ENCODE measurements at regions not wholly inside any gene's neighbourhood (a gene's known extent, or its start where the extent isn't known, plus 50 kb on each side); places are given as distances from the start of the nearest gene placed in this dataset.
A peak's percentile ranks its signal among the peaks of the same experiment; 100 is the strongest.

- no peak for TF ChIP-seq EZH2 (IDR thresholded peaks at IDR 0.05; ENCODE audit: borderline replicate concordance, low read depth, low read length, severe bottlenecking)
- no peak for TF ChIP-seq CTCF (IDR thresholded peaks at IDR 0.05; ENCODE audit: borderline replicate concordance, extremely low read depth, low read length, poor library complexity, severe bottlenecking)
- Histone ChIP-seq H3K9ac (ENCODE audit: low read depth, low read length) (no peak overlapping the region), H3K27me3 (ENCODE audit: insufficient read depth, low read length, poor library complexity) (no peaks in the 10 kb centered on the region), H3K4me1 (ENCODE audit: insufficient read depth, low read length) (no peaks in the 10 kb centered on the region), H3K79me2 (ENCODE audit: insufficient read depth, low read length) (no peaks in the 10 kb centered on the region), H3K9me3 (ENCODE audit: insufficient read depth, low read length, severe bottlenecking) (no peaks in the 10 kb centered on the region), H3K4me2 (ENCODE audit: insufficient read depth, low read length) (no peak overlapping the region), H3K27ac (ENCODE audit: low read length) (no peak overlapping the region), H4K20me1 (ENCODE audit: insufficient read depth, low read length) (no peaks in the 10 kb centered on the region), H2AFZ (ENCODE audit: low read depth, low read length) (no peak overlapping the region), H3K4me3 (ENCODE audit: low read depth in 1 of 2, low read length in 2 of 2) (no peak overlapping the region), H3K36me3 (ENCODE audit: insufficient read depth, low read length) (no peaks in the 10 kb centered on the region)
- ATAC-seq (ENCODE audit: insufficient read depth, low read depth), result no peak
- DNase-seq, result no peak
These were observed 323.0 kb downstream of the SH2D4B start for GRCh38 chr10:80860719-80861118.

- Histone ChIP-seq H3K27me3 (ENCODE audit: insufficient read depth, low read length, poor library complexity) (no peaks in the 10 kb centered on the region), H3K9me3 (ENCODE audit: insufficient read depth, low read length, severe bottlenecking) (no peaks in the 10 kb centered on the region), H3K36me3 (ENCODE audit: insufficient read depth, low read length) (no peaks in the 10 kb centered on the region), H3K79me2 (ENCODE audit: insufficient read depth, low read length) (no peaks in the 10 kb centered on the region), H3K9ac (ENCODE audit: low read depth, low read length) (no peak overlapping the region), H3K4me1 (ENCODE audit: insufficient read depth, low read length) (no peaks in the 10 kb centered on the region), H3K4me3 (ENCODE audit: low read depth in 1 of 2, low read length in 2 of 2) (no peak overlapping the region), H2AFZ (ENCODE audit: low read depth, low read length) (no peak overlapping the region), H3K4me2 (ENCODE audit: insufficient read depth, low read length) (no peak overlapping the region), H4K20me1 (ENCODE audit: insufficient read depth, low read length) (no peaks in the 10 kb centered on the region), H3K27ac (ENCODE audit: low read length) (no peak overlapping the region)
- TF ChIP-seq CTCF (IDR thresholded peaks at IDR 0.05; ENCODE audit: borderline replicate concordance, extremely low read depth, low read length, poor library complexity, severe bottlenecking) (peak; percentile 7), EZH2 (IDR thresholded peaks at IDR 0.05; ENCODE audit: borderline replicate concordance, low read depth, low read length, severe bottlenecking) (no peak)
- ATAC-seq (ENCODE audit: insufficient read depth, low read depth), result no peak
- DNase-seq, result no peak
These were observed 324.2 kb downstream of the SH2D4B start for GRCh38 chr10:80861882-80862281.

GRCh38 chr10:80870282-80870681, 332.6 kb downstream of the SH2D4B start:
- no peak overlapping the region for H3K4me2 ChIP-seq (ENCODE audit: insufficient read depth, low read length)
- TF ChIP-seq CTCF (IDR thresholded peaks at IDR 0.05; ENCODE audit: borderline replicate concordance, extremely low read depth, low read length, poor library complexity, severe bottlenecking) (no peak), EZH2 (IDR thresholded peaks at IDR 0.05; ENCODE audit: borderline replicate concordance, low read depth, low read length, severe bottlenecking) (no peak)
- H3K4me3 ChIP-seq (ENCODE audit: low read depth in 1 of 2, low read length in 2 of 2), result no peak overlapping the region
- no peaks in the 10 kb centered on the region for H3K9me3 ChIP-seq (ENCODE audit: insufficient read depth, low read length, severe bottlenecking)
- no peaks in the 10 kb centered on the region for H4K20me1 ChIP-seq (ENCODE audit: insufficient read depth, low read length)
- DNase-seq (no peak), ATAC-seq (ENCODE audit: insufficient read depth, low read depth) (no peak)
- no peaks in the 10 kb centered on the region for H3K79me2 ChIP-seq (ENCODE audit: insufficient read depth, low read length)
- no peak overlapping the region for H3K9ac ChIP-seq (ENCODE audit: low read depth, low read length)
- H3K4me1 ChIP-seq (ENCODE audit: insufficient read depth, low read length), result no peaks in the 10 kb centered on the region
- H2AFZ ChIP-seq (ENCODE audit: low read depth, low read length), result no peak overlapping the region
- H3K27me3 ChIP-seq (ENCODE audit: insufficient read depth, low read length, poor library complexity), result no peaks in the 10 kb centered on the region
- no peaks in the 10 kb centered on the region for H3K36me3 ChIP-seq (ENCODE audit: insufficient read depth, low read length)
- H3K27ac ChIP-seq (ENCODE audit: low read length), result no peak overlapping the region

- Histone ChIP-seq H3K9ac (ENCODE audit: low read depth, low read length) (no peak overlapping the region), H3K79me2 (ENCODE audit: insufficient read depth, low read length) (no peaks in the 10 kb centered on the region), H2AFZ (ENCODE audit: low read depth, low read length) (no peak overlapping the region), H4K20me1 (ENCODE audit: insufficient read depth, low read length) (no peaks in the 10 kb centered on the region), H3K9me3 (ENCODE audit: insufficient read depth, low read length, severe bottlenecking) (no peaks in the 10 kb centered on the region), H3K36me3 (ENCODE audit: insufficient read depth, low read length) (no peaks in the 10 kb centered on the region), H3K27me3 (ENCODE audit: insufficient read depth, low read length, poor library complexity) (no peaks in the 10 kb centered on the region), H3K4me1 (ENCODE audit: insufficient read depth, low read length) (no peaks in the 10 kb centered on the region), H3K27ac (ENCODE audit: low read length) (no peak overlapping the region), H3K4me3 (ENCODE audit: low read depth in 1 of 2, low read length in 2 of 2) (no peak overlapping the region), H3K4me2 (ENCODE audit: insufficient read depth, low read length) (no peak overlapping the region)
- no peak for ATAC-seq (ENCODE audit: insufficient read depth, low read depth)
- no peak for TF ChIP-seq EZH2 (IDR thresholded peaks at IDR 0.05; ENCODE audit: borderline replicate concordance, low read depth, low read length, severe bottlenecking)
- no peak for TF ChIP-seq CTCF (IDR thresholded peaks at IDR 0.05; ENCODE audit: borderline replicate concordance, extremely low read depth, low read length, poor library complexity, severe bottlenecking)
- DNase-seq, result no peak
These were observed 333.4 kb downstream of the SH2D4B start for GRCh38 chr10:80871083-80871482.
